ENCODE measurements at regions not wholly inside any gene's neighbourhood (a gene's known extent, or its start where the extent isn't known, plus 50 kb on each side); places are given as distances from the start of the nearest gene placed in this dataset.
A peak's percentile ranks its signal among the peaks of the same experiment; 100 is the strongest.

DNA sequence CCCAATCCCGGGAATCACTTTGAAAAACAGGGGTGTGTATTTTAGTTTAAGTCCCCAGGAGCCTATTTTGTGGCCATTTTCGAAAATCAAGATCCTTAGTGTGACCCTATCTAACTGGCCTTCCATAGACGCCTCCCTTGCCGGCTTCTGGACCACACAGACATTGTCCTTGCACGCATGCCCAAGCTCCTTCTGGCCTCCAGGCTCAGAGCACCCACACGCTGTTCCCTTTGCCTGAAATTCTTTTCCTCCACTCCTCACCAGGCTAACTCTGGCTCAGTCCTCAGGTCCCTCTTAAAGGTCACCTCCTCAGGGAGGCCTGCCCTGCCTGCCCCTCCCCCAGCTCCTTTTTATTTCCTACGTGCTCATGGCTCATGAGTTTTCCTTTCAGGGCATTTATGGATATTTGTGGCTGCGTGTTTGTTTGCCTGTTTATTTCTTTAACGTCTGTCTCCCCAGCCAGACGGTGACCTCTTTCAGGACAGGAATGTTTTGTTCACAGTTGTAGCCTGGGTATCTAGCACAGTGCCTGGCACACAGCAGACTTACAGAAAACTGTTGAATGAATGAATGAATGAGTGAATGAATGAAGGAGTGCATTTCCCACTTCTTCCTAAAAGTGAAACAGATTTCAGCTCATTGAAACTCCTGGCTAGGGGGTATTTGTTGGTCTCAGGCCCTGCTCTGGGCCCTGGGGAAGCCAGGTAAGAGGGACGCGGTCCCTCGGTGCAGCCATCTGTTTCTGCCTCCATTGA, 79.1 kb upstream of the IER5L start:
- no peak for DNase-seq

DNA sequence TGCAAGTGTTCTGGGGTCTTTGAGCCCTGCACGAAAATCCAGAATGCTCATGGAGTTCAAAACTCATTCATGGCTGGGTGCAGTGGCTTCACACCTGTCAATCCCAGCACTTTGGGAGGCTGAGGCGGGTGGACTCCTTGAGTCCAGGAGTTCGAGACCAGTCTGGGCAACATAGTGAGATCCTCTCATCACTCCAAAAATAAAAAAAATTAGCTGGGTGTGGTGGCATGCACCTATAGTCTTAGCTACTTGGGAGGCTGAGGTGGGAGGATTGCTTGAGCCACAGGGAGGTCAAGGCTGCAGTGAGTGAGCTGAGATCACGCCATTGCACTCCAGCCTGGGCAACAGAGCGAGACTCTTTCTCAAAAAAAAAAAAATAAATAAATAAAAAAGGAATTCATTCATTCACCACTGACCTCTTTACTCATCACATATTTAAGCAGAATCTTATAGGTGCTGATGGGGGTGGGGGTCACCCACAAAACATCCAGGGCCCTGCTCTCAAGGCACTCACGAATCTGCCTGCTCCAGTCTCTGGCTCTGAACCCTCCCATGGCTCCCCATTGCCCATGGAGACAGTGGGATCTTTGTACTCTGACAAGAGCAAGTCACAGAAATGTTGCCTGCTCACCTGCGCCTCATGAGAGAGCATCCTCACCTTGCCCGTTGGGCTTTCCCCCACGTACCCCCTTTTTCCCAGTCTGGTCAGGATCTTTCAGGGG, 76.7 kb upstream of the IER5L start:
- no peak for DNase-seq

DNA sequence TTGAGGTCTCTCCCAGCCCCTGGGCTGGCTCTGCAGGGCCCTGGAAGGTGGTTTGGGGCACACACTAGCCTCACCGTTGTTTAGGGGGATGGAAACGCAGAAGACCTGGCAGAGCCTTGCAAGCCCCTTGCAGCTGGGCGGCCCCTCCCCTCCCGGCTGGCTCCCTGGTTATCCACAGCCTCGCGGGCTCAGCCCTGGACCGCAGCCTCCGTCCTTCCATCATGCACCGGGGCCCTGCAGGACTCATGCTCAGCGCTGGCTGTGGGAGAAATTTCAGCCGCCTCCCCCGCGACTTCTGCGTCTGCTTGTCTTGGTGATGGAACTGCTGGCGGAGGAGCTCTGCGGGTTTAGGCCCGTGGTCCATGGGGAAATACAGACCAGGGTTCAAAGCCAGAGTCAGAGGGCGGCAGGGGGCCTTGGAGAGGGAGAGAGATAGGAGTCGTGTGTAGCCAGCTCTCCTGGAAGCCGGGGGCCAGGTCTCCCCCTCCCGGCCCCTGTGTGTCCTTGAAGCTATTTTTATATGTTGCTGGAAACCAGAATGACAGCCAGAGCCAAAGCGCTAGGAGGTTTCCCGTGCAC, 75.8 kb upstream of the IER5L start:
- DNase-seq, result peak; percentile 28

DNA sequence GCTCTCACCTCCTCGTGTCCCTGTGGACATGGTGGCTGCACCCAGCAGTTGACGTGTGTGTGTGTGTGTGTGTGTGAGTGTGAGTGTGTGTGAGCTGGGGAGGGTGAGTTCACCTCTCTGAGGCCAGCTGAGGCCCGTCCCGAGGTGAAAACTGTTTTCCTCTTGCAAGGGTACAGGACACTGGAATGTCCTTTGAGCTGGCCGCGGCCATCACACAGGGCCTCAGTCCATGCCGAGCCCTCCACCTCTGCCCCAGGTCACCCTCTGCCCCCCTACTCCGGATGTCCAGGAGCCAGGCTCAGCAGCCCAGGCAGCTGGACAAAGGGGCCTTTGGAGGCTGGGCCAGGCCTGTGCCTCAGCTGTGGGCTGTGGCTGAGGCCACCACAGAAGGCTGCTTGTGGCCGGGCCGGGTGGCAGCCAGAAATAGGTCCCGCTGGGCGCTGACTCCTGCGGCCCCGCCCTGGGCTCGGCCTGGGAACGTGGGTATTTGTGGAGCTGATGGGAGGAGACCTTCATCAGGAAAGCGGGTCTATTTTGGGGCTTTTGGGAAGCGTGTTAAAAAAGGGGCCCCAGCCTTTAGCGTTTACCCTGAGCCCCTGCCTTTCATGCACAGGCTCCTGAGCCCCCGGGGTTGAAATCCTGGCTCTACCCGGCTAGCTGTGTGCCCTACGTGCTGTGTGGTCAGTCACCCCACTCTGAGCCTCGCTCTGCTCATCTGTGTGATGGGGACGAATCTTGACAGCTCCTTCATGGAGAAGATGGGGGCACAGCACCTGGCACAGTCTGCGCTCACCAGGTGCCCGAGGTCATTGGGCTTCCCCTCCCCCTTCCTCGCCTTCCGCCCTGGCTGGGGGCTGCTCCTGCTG, 75.1 kb upstream of the IER5L start:
- DNase-seq, result no peak

DNA sequence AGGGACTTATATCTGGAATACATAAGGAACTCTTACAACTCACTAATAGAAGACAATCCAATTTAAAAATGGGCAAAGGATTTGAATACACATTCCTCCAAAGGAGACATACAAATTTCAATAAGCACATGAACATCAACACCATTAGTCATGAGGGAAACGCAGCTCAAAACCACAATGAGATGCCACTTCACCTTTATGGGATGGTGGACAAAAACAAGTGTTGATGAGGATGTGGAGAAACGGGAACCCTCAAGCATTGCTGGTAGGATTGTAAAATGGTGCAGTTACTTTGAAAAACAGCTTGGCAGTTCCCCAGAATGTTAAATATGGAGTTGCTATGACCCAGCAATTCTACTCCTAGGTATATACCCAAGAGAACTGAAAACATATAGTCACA, 72.7 kb upstream of the IER5L start:
- DNase-seq, result peak; percentile 44

DNA sequence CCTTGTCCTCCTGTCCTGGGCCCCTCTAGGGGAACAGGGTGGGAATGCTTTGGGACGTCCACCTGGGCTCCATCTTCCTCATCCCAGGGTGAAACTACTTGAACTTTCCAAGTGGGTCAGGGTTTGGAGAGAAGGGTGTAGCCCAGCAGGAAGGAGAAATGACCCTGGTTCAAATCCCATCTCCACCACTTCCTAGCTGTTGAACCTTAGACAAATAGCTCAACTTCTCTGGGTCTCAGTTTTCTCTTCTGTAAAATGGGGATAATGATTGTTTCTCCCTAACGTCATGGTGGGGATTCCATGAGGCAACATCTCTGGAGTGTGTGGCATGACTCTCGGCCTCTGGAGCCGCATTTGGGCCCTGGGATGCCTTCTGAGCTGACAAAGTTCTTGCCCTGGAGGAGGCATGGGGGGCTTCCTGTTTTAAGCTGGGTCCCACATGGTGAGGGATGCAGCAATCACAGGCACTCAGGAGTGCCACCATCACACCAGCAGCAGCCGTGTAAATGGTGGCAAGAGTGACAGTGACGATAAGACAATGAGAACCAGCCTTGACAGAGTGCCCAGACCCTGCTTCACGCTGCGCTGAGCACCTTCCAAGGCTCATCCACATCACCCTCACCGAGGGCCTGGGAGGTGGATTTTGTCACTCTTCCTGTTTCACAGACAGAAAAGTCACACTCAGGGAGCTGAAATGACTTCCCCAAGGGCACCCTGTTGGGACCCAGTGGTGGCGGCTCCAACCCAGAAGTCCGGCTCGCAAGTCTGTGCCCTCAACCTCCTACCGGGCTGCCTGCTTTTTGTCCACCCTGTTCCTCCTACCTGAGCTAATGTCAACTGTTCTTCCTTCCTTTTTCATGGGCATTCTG, 69.5 kb upstream of the IER5L start:
- DNase-seq, result no peak

DNA sequence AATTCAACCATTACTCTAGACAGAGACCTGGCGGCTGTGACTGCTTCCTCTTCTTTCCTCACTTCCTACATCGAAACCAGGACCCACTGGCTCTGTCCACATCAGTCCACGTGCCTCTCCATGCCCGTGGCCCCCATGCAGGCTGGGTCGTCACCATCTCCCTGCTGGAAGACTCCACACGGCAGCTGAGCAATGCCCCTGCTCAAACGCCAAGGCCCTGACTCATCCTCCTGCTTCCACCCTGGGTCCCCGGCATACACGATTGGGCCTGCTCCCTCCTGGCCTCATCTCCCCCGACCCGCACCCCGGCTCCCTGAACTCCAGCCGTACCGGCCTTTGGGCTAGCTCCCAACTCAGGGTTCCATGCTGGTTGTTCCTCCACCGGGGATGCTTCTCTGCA, 67.2 kb upstream of the IER5L start:
- peak; percentile 36 for DNase-seq

DNA sequence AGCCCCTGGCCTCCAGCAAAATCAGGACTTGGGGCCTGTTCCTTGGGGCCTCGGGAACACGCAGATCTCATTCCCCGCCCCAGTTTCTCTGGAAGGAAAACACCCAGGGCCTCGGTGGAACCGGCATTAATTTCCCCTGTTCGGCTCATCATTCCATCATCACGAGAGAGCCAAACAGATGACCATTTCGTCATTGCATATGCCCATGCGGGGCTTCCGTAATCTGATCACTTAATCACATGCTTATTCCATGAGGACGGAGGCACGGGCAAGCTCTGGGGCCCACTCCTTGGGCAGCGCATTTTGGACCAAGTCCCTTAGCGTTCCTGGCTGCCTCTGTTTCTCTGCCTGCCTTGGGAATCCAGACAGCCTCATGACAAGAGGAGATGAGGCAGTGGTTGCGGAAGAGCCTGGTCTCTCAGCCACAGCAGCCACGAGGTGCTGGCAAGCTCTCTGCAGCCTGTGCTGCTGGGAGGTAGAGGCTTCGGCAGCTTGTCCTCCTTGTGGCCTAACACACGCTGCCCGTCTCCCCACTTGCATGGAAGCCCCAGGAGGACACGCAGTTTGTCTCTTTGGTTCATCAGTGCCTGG, 65.0 kb upstream of the IER5L start:
- peak; percentile 47 for DNase-seq

DNA sequence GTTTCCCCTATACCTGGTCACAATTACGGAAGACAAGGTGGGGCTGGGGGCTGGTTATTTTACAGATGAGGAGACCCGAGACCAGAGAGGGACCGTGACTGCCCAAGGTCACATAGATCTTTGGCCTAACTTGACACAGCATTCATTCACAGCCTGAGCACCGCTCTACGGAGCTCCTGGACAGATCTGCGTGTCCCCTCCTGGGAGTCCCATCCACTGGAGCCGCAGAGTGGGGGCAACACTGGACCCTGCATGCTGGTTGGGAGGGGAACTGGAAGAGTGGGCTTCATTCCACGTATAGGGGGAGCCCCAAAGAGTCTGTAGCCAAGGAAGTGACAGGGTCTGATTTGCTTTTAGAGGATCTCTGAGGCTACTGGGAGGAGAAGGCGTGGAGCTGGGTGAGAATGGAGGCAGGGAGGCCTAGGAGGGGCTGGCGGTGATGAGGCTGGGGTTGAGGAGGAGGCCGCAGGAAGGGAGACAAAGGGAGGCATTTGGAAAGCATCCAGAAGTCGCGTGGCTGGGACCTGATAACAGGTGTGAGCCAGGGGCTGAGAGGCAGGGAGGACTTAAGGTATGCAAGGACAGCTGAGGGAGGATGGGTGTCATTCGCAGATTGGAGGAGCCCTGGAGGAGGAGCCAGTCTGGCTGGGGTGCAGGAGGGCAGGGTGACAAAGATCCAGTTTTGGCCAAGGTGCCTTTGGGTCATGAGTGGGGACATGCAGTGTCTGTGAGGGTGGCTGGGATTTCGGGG, 64.3 kb upstream of the IER5L start:
- no peak for DNase-seq

DNA sequence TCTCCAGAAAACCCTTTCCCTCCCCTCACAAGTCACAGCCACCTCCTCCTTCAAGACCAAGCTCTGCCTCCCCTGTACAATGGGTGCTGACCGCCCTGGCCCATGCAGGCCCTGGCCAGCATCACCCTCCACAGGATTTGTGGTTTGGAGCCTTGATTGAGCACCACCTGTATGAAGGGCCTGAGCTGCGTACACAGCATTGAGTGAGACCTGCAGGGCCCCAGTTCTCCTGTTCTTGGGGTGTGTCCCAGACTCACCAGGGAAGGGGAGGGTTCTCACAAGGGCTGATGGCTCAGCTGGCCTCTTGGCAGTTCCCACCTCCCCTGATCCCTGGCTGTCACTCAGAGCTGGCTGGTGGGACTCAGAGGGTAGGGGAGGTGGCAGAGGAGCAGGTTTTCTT, 63.7 kb upstream of the IER5L start:
- no peak for DNase-seq

DNA sequence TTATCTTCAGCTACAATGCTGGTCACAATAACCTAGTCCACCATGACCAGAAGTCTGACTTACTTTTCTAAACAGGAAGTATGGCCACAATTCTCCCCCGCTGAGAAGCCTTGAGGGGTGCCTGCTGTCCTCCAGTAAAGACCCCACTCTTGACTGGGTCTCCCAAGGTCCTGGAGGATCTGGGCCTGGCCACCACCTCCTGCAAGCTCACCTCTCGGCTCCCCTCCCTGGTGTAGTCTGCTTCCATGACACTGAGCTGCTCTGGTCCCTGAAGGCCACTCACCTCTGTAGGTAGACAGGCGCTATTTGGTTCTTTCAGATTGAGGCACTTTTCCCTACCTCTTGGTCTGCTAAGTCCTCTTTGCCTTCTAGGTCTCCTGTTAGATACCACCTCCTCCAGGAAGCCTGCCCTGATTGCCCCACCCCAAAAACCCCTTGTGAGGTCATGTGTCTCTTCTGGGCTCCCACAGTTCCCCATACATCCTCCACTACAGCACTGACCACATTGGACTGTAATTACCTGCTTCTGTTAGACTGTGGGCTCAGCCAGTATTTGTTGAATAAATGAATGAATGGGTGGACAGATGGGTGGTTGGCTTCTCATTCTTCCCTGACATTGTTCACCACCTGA, 62.6 kb upstream of the IER5L start:
- no peak for DNase-seq

DNA sequence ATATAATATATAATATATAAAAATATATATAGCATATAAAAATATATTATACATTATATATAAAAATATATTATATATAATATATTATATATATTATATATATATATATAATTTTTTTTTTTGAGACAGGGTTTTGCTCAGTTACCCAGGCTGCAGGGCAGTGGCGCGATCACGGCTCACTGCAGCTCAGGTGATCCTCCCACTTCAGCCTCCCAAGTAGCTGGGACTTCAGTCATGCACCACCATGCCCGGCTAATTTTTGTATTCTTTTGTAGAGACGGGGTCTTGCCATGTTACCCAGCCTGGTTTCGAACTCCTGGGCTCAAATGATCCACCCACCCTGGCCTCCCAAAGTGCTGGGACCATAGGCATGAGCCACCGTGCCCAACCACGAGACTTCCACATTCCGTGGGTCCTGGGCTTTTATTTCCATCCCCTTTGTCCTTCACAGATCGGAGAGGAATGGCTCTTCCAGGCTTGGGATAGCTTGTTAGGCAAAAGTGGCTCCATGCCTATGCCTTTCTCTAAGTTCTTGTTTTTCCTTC, 62.0 kb upstream of the IER5L start:
- DNase-seq, result no peak

DNA sequence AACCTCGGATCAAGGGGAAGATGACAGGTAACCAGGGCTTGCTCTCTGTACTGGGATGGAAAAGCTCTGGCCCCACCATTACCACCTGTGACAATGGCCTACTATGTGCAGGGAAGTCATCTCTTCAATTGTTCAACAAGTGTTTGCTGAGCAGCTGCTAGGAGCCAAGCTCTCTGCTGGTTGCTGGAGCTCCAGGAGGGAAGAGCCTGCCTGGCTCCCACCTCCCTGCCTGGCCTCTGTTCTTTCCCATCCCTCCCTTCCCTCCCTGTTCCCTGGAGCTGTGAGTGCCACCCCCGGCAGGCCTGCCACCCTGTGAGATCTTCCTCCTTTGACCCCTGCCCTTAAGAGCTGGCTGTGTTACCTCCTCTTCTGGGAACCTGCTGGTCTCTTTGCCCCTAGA, 59.7 kb upstream of the IER5L start:
- DNase-seq, result no peak

DNA sequence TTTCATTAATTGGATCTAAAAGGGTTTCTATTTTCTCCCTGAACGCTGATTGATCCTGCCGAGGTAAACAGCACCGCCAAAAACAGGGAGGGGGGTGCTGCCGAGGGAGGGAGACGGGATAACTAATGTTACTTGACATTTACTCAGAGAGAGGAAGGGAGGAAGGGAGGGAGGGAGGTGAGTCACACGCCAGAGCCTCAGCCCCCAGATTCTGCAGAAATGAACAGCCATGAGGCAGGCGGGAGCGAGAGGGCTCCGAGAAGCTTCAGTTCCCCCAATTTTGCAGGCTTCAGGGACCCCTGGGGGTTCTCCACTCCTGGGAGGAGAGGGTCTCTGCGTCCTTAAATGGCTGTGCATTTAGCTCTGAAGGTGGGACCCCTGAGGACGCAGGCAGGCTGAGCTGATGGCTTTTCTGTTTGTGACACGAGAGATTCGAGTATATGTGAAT, 59.1 kb upstream of the IER5L start:
- peak; percentile 65 for DNase-seq

DNA sequence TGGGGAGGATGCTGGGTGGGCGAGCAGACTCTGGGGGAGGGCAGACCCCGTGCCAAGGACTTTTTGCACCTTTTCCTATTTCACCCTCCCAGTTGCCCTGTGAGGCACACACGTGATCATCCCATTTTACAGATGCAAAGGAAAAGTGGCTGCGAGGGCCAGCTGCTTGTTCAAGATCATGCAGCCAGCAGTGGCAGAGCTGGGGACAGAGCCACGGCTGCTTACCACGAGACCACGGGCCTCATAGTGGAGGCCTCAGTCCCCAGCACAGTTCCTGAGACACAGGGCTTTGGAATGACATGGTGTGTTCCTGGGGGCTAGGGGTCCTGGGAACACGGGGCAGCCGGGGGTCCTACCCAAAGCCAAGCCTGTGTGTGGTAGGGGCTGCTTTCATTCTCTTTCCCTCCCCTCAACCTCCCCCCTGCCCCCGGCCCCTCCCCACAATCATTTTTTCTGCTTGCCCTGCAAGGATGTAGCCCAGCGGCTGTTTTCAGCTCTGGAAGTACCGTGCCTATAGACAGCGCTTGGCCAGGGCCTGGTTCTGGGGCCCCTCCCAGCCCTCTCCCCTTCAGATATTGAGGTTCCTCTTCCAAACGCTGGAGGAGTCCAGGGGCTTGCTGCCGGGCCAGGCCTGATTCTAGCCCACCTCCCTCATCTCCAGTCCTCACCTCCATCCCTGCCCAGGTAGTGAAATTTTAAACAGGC, 58.5 kb upstream of the IER5L start:
- DNase-seq, result no peak

DNA sequence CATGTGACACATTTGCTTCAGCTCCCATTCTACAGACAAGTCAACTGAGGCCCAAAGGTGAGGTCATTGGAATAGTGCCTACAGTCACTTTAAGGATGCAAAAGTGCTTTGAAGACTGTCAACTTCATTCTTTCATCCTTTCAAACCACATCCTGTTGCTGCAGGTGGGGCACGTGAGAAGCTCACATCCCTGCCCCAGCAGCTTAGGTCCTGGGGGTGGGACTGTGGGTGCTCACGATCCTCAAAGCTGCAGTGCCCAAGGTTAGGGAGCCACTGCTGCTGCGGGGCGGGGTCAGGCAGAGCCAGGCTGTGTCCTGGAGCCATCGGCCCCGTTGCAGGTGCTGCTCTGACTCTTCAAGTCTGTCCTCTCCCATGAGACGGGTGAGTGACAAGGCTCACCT, 57.9 kb upstream of the IER5L start:
- no peak for DNase-seq

DNA sequence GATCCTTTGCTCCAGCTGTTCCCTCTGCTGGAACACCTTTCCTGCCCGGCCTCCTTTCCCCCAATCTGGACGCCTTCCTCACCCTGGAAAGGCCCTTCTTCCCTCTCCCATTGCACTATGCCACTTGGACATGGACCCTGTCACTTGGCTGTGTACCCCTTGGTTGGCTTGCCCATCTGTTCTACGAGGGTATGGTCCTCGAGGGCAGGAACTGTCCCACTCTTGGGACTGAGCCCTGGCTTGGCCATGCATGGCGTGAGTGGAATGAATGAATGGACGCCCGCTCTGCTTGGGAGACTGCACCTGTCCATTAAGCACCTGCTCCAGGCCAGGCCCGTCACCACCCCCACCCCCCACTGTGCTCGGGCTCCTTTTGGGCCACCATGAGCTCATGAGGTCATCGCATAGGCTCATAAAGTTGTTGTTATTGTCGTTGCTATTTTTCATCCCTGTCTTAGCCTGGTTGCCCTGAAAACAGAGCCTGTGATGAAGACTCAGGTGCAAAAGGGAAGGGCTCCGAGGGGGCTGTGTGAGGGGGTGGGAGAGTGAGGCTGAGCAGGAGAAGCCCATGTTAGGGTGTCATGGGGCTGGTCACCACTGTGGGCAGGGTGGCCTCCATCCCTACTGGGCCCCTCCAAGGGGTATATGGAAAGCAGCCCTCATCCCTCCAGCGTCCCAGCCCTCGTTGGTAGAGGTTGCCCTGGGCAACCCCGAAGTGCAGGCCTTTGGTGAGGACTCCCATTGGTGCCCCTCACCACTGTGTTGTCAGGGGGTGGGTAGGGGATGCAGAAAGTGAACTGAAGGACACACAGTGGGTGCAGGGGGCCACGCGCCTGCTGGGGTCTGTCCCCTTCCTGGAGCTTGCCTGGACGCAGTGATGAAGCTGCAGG, 57.2 kb upstream of the IER5L start:
- DNase-seq, result no peak

DNA sequence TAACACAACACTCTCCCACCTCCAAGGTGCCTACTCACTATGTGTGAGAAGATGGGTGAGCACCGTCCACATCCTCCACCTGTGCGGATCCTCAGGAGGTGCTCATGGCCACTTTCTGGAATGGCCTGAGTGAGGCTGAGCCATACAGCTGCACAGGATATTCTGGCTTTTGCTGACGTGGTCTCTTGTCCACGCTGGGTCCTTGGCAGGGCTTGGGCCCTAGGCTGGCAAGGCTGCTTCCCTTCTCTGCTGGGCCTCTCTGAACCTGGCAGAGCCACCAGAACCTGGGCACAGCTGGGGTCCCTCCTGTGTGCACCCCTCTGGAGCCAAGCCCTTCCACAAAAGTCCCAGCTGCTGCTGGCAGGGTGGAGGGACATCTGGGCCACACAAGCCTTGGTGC, 56.4 kb upstream of the IER5L start:
- no peak for DNase-seq
